ENCODE measurements at regions not wholly inside any gene's neighbourhood (a gene's known extent, or its start where the extent isn't known, plus 50 kb on each side); places are given as distances from the start of the nearest gene placed in this dataset.
"Not testable (repeated sequence)": the region's sequence is repeated elsewhere in the genome, so short reads cannot be mapped to it uniquely, and the experiment has no call there.

DNA sequence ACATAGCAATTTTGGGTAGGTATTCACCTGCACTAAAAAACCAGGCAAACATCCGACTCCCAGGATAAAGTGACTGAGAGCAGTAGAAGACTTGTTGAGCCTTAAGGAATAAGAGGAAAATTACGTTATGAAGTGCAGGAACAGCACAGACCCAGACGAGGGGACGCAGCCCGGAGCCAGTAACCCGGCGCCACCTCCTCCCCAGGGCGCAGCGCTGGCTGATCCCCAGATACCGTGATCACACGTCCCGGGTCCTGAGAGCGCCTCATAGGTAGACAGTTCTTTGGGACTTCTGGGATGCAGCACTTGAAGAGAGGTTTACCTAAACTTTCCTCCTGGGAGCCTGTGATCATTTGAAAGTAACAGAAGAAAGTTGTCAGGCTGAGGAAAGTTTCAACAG lies 1379.7 kb downstream of the CDH12 start:
- not testable (repeated sequence) for DNase-seq (ENCODE audit: low spot score); H3K4me3 ChIP-seq; H3K36me3 ChIP-seq; ATAC-seq (ENCODE audit: insufficient number of reproducible peaks, low FRiP score, low read depth); H3K27me3 ChIP-seq (replicated peaks; ENCODE audit: insufficient read depth); H3K9me3 ChIP-seq; H3K4me1 ChIP-seq (ENCODE audit: control insufficient read depth in 1 of 2, low read depth in 2 of 2); H3K27ac ChIP-seq

DNA sequence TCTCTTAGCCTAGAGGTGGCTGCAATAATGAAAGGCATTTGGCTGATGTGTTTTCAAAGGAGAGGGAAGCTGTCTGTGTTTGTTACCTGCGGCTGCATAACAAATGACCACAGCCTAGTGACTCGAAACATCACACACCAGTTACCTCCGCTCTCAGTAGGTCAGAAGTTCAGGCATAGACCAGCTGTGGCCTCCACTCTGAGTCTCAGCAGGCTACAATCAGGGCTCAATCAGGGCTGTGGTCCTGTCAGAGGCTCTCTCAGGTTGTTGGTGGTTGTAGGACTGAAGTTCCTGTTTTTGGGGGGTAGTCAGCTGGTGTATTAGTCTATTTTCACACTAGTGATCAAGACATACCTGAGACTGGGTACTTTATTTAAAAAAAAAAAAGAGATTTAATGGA lies 1381.5 kb downstream of the CDH12 start:
- H3K4me1 ChIP-seq (ENCODE audit: control insufficient read depth in 1 of 2, low read depth in 2 of 2); H3K9me3 ChIP-seq; ATAC-seq (ENCODE audit: insufficient number of reproducible peaks, low FRiP score, low read depth); H3K27me3 ChIP-seq (replicated peaks; ENCODE audit: insufficient read depth); DNase-seq (ENCODE audit: low spot score); H3K36me3 ChIP-seq; H3K27ac ChIP-seq; H3K4me3 ChIP-seq: not testable (repeated sequence)

DNA sequence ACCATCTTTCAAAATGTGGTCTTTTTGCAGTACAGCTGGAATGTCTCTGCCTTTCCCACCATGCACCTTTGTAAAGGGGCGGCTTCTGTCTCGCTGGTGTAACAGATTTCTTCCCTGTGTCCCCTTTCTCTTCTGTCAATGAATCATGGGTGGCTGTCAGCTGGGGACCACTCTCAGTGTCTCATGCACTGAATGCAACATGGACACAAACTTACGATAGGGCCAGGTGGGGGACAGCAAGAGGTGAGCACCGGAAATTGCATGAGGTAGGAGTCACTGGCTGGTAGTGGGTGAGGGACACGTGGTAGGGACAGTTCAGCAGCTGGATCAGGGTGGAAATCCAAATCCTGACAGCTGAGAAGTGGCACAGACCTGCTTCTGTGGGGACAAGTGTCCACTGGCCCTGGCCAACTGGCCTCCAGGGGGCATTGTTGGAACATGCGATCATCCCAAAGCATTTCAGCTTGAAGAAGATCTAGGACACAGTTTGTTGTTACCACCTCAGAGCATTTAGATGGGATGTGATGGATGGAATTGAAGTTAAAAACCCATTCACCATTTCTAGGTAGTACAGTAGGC lies 1383.5 kb downstream of the CDH12 start:
- not testable (repeated sequence) for H3K27me3 ChIP-seq (replicated peaks; ENCODE audit: insufficient read depth); H3K36me3 ChIP-seq; H3K4me1 ChIP-seq (ENCODE audit: control insufficient read depth in 1 of 2, low read depth in 2 of 2); ATAC-seq (ENCODE audit: insufficient number of reproducible peaks, low FRiP score, low read depth); H3K27ac ChIP-seq; H3K4me3 ChIP-seq; DNase-seq (ENCODE audit: low spot score); H3K9me3 ChIP-seq

DNA sequence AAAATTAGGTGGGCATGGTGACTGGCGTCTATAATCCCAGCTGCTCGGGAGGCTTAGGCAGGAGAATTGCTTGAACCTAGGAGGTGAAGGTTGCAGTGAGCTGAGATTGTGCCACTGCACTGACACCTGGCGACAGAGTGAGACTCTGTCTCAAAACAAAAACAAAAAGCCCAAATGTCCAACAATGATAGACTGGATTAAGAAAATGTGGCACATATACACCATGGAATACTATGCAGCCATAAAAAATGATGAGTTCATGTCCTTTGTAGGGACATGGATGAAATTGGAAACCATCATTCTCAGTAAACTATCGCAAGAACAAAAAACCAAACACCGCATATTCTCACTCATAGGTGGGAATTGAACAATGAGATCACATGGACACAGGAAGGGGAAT lies 1385.6 kb downstream of the CDH12 start:
- H3K27me3 ChIP-seq (replicated peaks; ENCODE audit: insufficient read depth); H3K4me1 ChIP-seq (ENCODE audit: control insufficient read depth in 1 of 2, low read depth in 2 of 2); ATAC-seq (ENCODE audit: insufficient number of reproducible peaks, low FRiP score, low read depth); H3K9me3 ChIP-seq; DNase-seq (ENCODE audit: low spot score); H3K36me3 ChIP-seq; H3K4me3 ChIP-seq; H3K27ac ChIP-seq: not testable (repeated sequence)

DNA sequence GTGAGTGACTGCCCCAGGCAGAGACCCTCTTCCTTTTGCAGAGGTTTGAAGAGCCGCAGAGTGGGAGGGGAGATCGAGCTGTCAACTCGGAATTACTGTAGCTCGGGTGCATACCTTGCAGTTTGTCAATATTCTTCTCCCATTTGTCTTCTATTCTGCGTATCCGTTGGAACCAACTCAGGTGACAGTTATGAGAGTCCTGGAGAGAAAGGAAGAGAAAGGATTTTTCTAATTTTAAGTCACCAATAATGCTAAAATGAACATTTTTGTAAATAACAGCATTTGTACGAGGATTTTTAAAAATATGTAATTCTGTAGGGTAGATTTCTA lies 1393.4 kb downstream of the CDH12 start:
- H3K4me1 ChIP-seq (ENCODE audit: control insufficient read depth in 1 of 2, low read depth in 2 of 2); H3K27me3 ChIP-seq (replicated peaks; ENCODE audit: insufficient read depth); DNase-seq (ENCODE audit: low spot score); ATAC-seq (ENCODE audit: insufficient number of reproducible peaks, low FRiP score, low read depth); H3K9me3 ChIP-seq; H3K36me3 ChIP-seq; H3K27ac ChIP-seq: not testable (repeated sequence)
- peak overlapping the region; percentile 85 for H3K4me3 ChIP-seq

DNA sequence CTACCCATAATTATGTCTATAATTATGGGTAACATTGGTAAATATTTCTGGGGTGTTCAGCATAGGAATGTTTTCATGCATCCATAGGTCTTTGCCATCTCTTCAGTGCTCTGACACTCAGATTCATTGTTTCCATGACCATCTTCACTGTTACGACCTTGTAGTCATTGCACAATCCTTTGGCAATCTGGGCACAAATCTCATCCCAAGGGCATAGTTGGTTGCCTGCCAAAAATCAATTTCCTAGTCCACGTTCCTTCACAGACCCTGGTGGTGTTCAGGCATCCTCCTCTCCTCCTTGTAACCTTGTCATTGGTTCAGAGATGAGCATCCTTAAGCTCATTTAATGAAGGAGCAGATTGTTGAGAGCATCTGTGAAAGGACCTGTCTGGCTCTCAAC lies 1400.7 kb downstream of the CDH12 start:
- Histone ChIP-seq H3K36me3 (no peaks in the 10 kb centered on the region), H3K4me3 (no peak overlapping the region), H3K9me3 (no peaks in the 10 kb centered on the region), H3K27ac (no peak overlapping the region), H3K27me3 (replicated peaks; ENCODE audit: insufficient read depth) (no peaks in the 10 kb centered on the region), H3K4me1 (ENCODE audit: control insufficient read depth in 1 of 2, low read depth in 2 of 2) (no peaks in the 10 kb centered on the region)
- ATAC-seq (ENCODE audit: insufficient number of reproducible peaks, low FRiP score, low read depth) (no peak), DNase-seq (ENCODE audit: low spot score) (no peak)
- TF ChIP-seq, protein P1, sequence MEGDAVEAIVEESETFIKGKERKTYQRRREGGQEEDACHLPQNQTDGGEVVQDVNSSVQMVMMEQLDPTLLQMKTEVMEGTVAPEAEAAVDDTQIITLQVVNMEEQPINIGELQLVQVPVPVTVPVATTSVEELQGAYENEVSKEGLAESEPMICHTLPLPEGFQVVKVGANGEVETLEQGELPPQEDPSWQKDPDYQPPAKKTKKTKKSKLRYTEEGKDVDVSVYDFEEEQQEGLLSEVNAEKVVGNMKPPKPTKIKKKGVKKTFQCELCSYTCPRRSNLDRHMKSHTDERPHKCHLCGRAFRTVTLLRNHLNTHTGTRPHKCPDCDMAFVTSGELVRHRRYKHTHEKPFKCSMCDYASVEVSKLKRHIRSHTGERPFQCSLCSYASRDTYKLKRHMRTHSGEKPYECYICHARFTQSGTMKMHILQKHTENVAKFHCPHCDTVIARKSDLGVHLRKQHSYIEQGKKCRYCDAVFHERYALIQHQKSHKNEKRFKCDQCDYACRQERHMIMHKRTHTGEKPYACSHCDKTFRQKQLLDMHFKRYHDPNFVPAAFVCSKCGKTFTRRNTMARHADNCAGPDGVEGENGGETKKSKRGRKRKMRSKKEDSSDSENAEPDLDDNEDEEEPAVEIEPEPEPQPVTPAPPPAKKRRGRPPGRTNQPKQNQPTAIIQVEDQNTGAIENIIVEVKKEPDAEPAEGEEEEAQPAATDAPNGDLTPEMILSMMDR (IDR thresholded peaks at IDR 0.05): no peak

DNA sequence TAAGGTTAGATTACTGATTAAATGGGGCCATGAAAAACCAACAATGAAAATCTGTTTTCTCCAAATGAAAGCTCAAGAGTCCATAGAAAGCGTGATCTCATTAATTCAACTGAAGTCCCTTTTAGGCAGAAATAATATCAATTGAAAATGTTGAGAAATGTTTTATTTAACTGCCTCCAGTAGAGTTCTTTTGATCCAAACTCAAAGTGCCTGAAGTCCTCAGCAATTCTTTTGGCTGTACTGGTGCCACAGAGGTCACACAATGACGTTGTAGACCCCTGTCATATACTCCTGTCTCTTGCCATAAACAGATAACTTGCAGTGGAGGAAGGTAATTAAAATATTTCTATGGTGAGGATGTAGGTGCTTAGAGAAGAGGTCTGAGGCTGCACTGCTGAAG lies 1420.5 kb downstream of the CDH12 start:
- DNase-seq (ENCODE audit: low spot score) (no peak), ATAC-seq (ENCODE audit: insufficient number of reproducible peaks, low FRiP score, low read depth) (no peak)
- no peaks in the 10 kb centered on the region for H3K9me3 ChIP-seq
- no peak overlapping the region for H3K4me3 ChIP-seq
- no peaks in the 10 kb centered on the region for H3K27me3 ChIP-seq (replicated peaks; ENCODE audit: insufficient read depth)
- H3K36me3 ChIP-seq: no peaks in the 10 kb centered on the region
- no peaks in the 10 kb centered on the region for H3K4me1 ChIP-seq (ENCODE audit: control insufficient read depth in 1 of 2, low read depth in 2 of 2)
- no peak overlapping the region for H3K27ac ChIP-seq
- TF ChIP-seq, protein P1 (IDR thresholded peaks at IDR 0.05): no peak

DNA sequence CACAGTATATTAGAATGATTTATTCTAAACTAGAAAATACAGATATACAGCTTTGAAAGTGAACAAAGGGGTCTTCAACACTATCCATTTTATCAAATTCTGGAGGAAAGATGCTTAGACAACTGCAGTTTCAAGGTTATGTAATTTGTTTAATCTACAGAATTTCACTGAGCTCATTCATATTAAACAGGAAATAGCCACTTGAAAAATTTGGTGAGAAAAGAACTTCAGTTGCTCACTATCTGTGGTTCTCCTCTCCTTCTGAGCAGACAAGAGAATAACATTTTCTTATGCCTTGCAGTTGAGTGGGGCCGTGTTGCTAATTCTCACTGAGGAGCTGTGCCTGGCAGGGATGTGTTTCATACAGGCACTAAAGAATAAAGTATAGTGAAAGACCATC lies 1428.2 kb downstream of the CDH12 start:
- Histone ChIP-seq H3K27ac (no peak overlapping the region), H3K27me3 (replicated peaks; ENCODE audit: insufficient read depth) (no peaks in the 10 kb centered on the region), H3K4me3 (no peak overlapping the region), H3K36me3 (no peaks in the 10 kb centered on the region), H3K4me1 (ENCODE audit: control insufficient read depth in 1 of 2, low read depth in 2 of 2) (no peaks in the 10 kb centered on the region), H3K9me3 (no peaks in the 10 kb centered on the region)
- ATAC-seq (ENCODE audit: insufficient number of reproducible peaks, low FRiP score, low read depth) (no peak), DNase-seq (ENCODE audit: low spot score) (no peak)
- TF ChIP-seq, protein P1 (IDR thresholded peaks at IDR 0.05): no peak
